ENCODE measurements at regions not wholly inside any gene's neighbourhood (a gene's known extent, or its start where the extent isn't known, plus 50 kb on each side); places are given as distances from the start of the nearest gene placed in this dataset.
"Not testable (repeated sequence)": the region's sequence is repeated elsewhere in the genome, so short reads cannot be mapped to it uniquely, and the experiment has no call there.

DNA sequence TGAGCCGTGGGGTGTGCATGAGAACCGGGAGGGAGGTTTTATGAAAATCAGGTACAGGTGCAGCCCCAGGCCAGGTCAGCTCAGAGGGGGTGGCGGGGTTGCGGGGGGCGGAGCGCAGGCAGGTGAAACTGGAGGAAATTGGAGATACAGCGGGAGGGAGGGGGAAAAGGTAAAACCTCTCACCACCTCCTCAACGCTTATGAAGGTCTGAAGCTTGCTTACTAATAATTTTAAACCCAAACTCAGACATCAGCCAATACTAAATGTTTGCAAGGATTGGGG, 101.2 kb upstream of the GRK3 start:
- not testable (repeated sequence) for TF ChIP-seq EZH2 (IDR thresholded peaks at IDR 0.05); POLR2AphosphoS5 (IDR thresholded peaks at IDR 0.05; ENCODE audit: low read depth, low read length); SRF (IDR thresholded peaks at IDR 0.05; ENCODE audit: low read depth); POLR2A (IDR thresholded peaks at IDR 0.05; ENCODE audit: borderline replicate concordance, extremely low read depth, insufficient read depth, insufficient read length); TCF7L2 (IDR thresholded peaks at IDR 0.05; ENCODE audit: borderline replicate concordance, extremely low read depth, insufficient read depth, insufficient read length); CEBPB (IDR thresholded peaks at IDR 0.05; ENCODE audit: low read depth); RAD21 (IDR thresholded peaks at IDR 0.05; ENCODE audit: low read depth)
- TF ChIP-seq, protein P1, sequence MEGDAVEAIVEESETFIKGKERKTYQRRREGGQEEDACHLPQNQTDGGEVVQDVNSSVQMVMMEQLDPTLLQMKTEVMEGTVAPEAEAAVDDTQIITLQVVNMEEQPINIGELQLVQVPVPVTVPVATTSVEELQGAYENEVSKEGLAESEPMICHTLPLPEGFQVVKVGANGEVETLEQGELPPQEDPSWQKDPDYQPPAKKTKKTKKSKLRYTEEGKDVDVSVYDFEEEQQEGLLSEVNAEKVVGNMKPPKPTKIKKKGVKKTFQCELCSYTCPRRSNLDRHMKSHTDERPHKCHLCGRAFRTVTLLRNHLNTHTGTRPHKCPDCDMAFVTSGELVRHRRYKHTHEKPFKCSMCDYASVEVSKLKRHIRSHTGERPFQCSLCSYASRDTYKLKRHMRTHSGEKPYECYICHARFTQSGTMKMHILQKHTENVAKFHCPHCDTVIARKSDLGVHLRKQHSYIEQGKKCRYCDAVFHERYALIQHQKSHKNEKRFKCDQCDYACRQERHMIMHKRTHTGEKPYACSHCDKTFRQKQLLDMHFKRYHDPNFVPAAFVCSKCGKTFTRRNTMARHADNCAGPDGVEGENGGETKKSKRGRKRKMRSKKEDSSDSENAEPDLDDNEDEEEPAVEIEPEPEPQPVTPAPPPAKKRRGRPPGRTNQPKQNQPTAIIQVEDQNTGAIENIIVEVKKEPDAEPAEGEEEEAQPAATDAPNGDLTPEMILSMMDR (IDR thresholded peaks at IDR 0.05 in 2 of 3, conservative IDR thresholded peaks at IDR 0.05 in 1 of 3; ENCODE audit: borderline replicate concordance in 1 of 3, insufficient read depth in 1 of 3, low read depth in 2 of 3, low read length in 2 of 3) = not testable (repeated sequence)
- TF ChIP-seq, protein P2, sequence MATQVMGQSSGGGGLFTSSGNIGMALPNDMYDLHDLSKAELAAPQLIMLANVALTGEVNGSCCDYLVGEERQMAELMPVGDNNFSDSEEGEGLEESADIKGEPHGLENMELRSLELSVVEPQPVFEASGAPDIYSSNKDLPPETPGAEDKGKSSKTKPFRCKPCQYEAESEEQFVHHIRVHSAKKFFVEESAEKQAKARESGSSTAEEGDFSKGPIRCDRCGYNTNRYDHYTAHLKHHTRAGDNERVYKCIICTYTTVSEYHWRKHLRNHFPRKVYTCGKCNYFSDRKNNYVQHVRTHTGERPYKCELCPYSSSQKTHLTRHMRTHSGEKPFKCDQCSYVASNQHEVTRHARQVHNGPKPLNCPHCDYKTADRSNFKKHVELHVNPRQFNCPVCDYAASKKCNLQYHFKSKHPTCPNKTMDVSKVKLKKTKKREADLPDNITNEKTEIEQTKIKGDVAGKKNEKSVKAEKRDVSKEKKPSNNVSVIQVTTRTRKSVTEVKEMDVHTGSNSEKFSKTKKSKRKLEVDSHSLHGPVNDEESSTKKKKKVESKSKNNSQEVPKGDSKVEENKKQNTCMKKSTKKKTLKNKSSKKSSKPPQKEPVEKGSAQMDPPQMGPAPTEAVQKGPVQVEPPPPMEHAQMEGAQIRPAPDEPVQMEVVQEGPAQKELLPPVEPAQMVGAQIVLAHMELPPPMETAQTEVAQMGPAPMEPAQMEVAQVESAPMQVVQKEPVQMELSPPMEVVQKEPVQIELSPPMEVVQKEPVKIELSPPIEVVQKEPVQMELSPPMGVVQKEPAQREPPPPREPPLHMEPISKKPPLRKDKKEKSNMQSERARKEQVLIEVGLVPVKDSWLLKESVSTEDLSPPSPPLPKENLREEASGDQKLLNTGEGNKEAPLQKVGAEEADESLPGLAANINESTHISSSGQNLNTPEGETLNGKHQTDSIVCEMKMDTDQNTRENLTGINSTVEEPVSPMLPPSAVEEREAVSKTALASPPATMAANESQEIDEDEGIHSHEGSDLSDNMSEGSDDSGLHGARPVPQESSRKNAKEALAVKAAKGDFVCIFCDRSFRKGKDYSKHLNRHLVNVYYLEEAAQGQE (IDR thresholded peaks at IDR 0.05; ENCODE audit: low read depth) = not testable (repeated sequence)
- TF ChIP-seq, protein P3, sequence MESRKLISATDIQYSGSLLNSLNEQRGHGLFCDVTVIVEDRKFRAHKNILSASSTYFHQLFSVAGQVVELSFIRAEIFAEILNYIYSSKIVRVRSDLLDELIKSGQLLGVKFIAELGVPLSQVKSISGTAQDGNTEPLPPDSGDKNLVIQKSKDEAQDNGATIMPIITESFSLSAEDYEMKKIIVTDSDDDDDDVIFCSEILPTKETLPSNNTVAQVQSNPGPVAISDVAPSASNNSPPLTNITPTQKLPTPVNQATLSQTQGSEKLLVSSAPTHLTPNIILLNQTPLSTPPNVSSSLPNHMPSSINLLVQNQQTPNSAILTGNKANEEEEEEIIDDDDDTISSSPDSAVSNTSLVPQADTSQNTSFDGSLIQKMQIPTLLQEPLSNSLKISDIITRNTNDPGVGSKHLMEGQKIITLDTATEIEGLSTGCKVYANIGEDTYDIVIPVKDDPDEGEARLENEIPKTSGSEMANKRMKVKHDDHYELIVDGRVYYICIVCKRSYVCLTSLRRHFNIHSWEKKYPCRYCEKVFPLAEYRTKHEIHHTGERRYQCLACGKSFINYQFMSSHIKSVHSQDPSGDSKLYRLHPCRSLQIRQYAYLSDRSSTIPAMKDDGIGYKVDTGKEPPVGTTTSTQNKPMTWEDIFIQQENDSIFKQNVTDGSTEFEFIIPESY (IDR thresholded peaks at IDR 0.05; ENCODE audit: extremely low read depth, insufficient replicate concordance, low read length) = not testable (repeated sequence)
